H9 (cell line): ENCODE measurements at regions not wholly inside any gene's neighbourhood (a gene's known extent, or its start where the extent isn't known, plus 50 kb on each side); places are given as distances from the start of the nearest gene placed in this dataset.
"Not testable (repeated sequence)": the region's sequence is repeated elsewhere in the genome, so short reads cannot be mapped to it uniquely, and the experiment has no call there.

Experiments used
- DNase-seq: peaks from one replicate; pipeline ENCODE4 v3.0.0-alpha.2; 2017
- H2AFZ ChIP-seq: one replicate; pipeline ENCODE4 v1.6.1; 2013; ENCODE audit warnings: mild to moderate bottlenecking, low read length, control low read depth, moderate library complexity
- H2AK5ac ChIP-seq: 2 replicates; pipeline ENCODE4 v1.6.1; 2013; ENCODE audit warnings: low read length, control low read depth, mixed read lengths; ENCODE audit not compliant: insufficient read length
- H2BK120ac ChIP-seq: one replicate; pipeline ENCODE4 v1.6.1; 2013; ENCODE audit warnings: low read depth, mild to moderate bottlenecking, low read length, control low read depth, inconsistent platforms; ENCODE audit not compliant: poor library complexity, severe bottlenecking
- H2BK12ac ChIP-seq: 2 replicates; pipeline ENCODE4 v1.6.1; 2013; ENCODE audit warnings: low read length, control low read depth, mixed read lengths, low read depth; ENCODE audit not compliant: insufficient read length
- H2BK15ac ChIP-seq: 2 replicates; pipeline ENCODE4 v1.6.1; 2013; ENCODE audit warnings: low read depth, low read length, control low read depth
- H2BK20ac ChIP-seq: one replicate; pipeline ENCODE4 v1.6.1; 2013; ENCODE audit warnings: low read depth, mild to moderate bottlenecking, low read length, control low read depth, inconsistent platforms; ENCODE audit not compliant: poor library complexity, severe bottlenecking
- H2BK5ac ChIP-seq: 2 replicates; pipeline ENCODE4 v1.6.1; 2013; ENCODE audit warnings: low read length, control low read depth, mixed read lengths; ENCODE audit not compliant: insufficient read length
- H3K14ac ChIP-seq: 2 replicates; pipeline ENCODE4 v1.6.1; 2013; ENCODE audit warnings: low read length, control low read depth; ENCODE audit not compliant: insufficient read depth
- H3K18ac ChIP-seq: 2 replicates; pipeline ENCODE4 v1.6.1; 2013; ENCODE audit warnings: low read depth, mild to moderate bottlenecking, mixed read lengths, low read length, control low read depth; ENCODE audit not compliant: insufficient read length
- H3K23ac ChIP-seq: 2 replicates; pipeline ENCODE4 v1.6.1; 2013; ENCODE audit warnings: low read length, control low read depth, mixed read lengths, low read depth; ENCODE audit not compliant: insufficient read length
- H3K23me2 ChIP-seq: 2 replicates; pipeline ENCODE4 v1.6.1; 2013; ENCODE audit warnings: low read depth, mild to moderate bottlenecking, mixed read lengths, low read length, control low read depth; ENCODE audit not compliant: insufficient read length, poor library complexity, severe bottlenecking
- H3K27ac ChIP-seq: 2 replicates; pipeline ENCODE4 v1.5.1; 2013; ENCODE audit warnings: low read length, control low read depth, mixed read lengths, low read depth; ENCODE audit not compliant: insufficient read length
- H3K27me3 ChIP-seq: 2 replicates; pipeline ENCODE4 v1.6.1; 2013; ENCODE audit warnings: low read length, control low read depth, inconsistent platforms; ENCODE audit not compliant: insufficient read depth
- H3K4ac ChIP-seq: 2 replicates; pipeline ENCODE4 v1.6.1; 2013; ENCODE audit warnings: low read depth, mild to moderate bottlenecking, control low read depth, inconsistent platforms, low read length, moderate library complexity
- H3K4me1 ChIP-seq: 2 replicates; pipeline ENCODE4 v1.6.1; 2013; ENCODE audit warnings: low read length, control low read depth, inconsistent platforms; ENCODE audit not compliant: insufficient read depth
- H3K4me2 ChIP-seq: 2 replicates; pipeline ENCODE4 v1.6.1; 2013; ENCODE audit warnings: low read length, control low read depth, mixed read lengths; ENCODE audit not compliant: insufficient read length, insufficient read depth
- H3K56ac ChIP-seq: 2 replicates; pipeline ENCODE4 v1.6.1; 2013; ENCODE audit warnings: low read depth, mild to moderate bottlenecking, mixed read lengths, low read length, control low read depth; ENCODE audit not compliant: insufficient read length
- H3K79me1 ChIP-seq: 2 replicates; pipeline ENCODE4 v1.6.1; 2013; ENCODE audit warnings: low read depth, mild to moderate bottlenecking, moderate library complexity, low read length, control low read depth, inconsistent platforms; ENCODE audit not compliant: insufficient read depth, poor library complexity, severe bottlenecking
- H3K79me2 ChIP-seq: 2 replicates; pipeline ENCODE4 v1.6.1; 2013; ENCODE audit warnings: low read length, control low read depth, inconsistent platforms; ENCODE audit not compliant: insufficient read depth
- H3K9ac ChIP-seq: 2 replicates; pipeline ENCODE4 v1.6.1; 2013; ENCODE audit warnings: low read length, control low read depth, mixed read lengths; ENCODE audit not compliant: insufficient read length; ENCODE audit errors: extremely low read depth
- H3K9me3 ChIP-seq: one replicate; pipeline ENCODE4 v1.6.1; 2013; ENCODE audit warnings: low read depth, low read length, inconsistent platforms; ENCODE audit not compliant: control insufficient read depth
- H3T11ph ChIP-seq: one replicate; pipeline ENCODE4 v1.6.1; 2013; ENCODE audit warnings: mild to moderate bottlenecking, low read length, control low read depth, inconsistent platforms
- H4K20me1 ChIP-seq: one replicate; pipeline ENCODE4 v1.6.1; 2013; ENCODE audit not compliant: control insufficient read depth, insufficient read length, insufficient read depth
- H4K5ac ChIP-seq: 2 replicates; pipeline ENCODE4 v1.6.1; 2013; ENCODE audit warnings: low read depth, mild to moderate bottlenecking, mixed read lengths, low read length, control low read depth; ENCODE audit not compliant: insufficient read length
- H4K8ac ChIP-seq: replicated peaks from 2 replicates; pipeline ENCODE4 v1.6.1; 2013; ENCODE audit warnings: low read length, control low read depth, mixed read lengths, low read depth; ENCODE audit not compliant: insufficient read length
- H4K91ac ChIP-seq: 2 replicates; pipeline ENCODE4 v1.6.1; 2013; ENCODE audit warnings: low read depth, mild to moderate bottlenecking, moderate library complexity, mixed read lengths, low read length, control low read depth; ENCODE audit not compliant: insufficient read length
- H3K27ac Mint-ChIP-seq, 3 experiments: 2 replicates in 2 of 3; 3 replicates in 1 of 3; pipeline ENCODE4 v1.8.0; 2020 to 2021; ENCODE audit warnings: mixed read lengths in 3 of 3, mild to moderate bottlenecking in 1 of 3, moderate library complexity in 1 of 3
- H3K27me3 Mint-ChIP-seq: 2 replicates; pipeline ENCODE4 v1.8.0; 2021; ENCODE audit warnings: low read depth, mild to moderate bottlenecking, moderate library complexity, mixed read lengths
- H3K36me3 Mint-ChIP-seq, 3 experiments: 2 replicates in 2 of 3; 3 replicates in 1 of 3; pipeline ENCODE4 v1.8.0; 2020 to 2021; ENCODE audit warnings: low read depth in 3 of 3, mixed read lengths in 3 of 3; ENCODE audit not compliant: insufficient read depth in 1 of 3
- H3K4me1 Mint-ChIP-seq, 2 experiments: 2 replicates each; pipeline ENCODE4 v1.8.0; 2020; ENCODE audit warnings: mixed read lengths in 2 of 2
- H3K4me3 Mint-ChIP-seq, 2 experiments: 2 replicates in 1 of 2; 3 replicates in 1 of 2; pipeline ENCODE4 v1.8.0; 2020 to 2021; ENCODE audit warnings: mild to moderate bottlenecking in 2 of 2, mixed read lengths in 2 of 2, moderate library complexity in 1 of 2
- H3K9me3 Mint-ChIP-seq, 2 experiments: 2 replicates in 1 of 2; 3 replicates in 1 of 2; pipeline ENCODE4 v1.8.0; 2020; ENCODE audit warnings: mild to moderate bottlenecking in 2 of 2, mixed read lengths in 2 of 2, moderate library complexity in 1 of 2
- CTCF ChIP-seq: fragments of 200-600 bp; sonication (generic); conservative IDR thresholded peaks from 3 replicates; pipeline ENCODE4 v1.8.0; 2021; ENCODE audit warnings: antibody characterized with exemption, mild to moderate bottlenecking
- WGBS: extraction: QIAGEN DNeasy Blood & Tissue Kit; methylation state at CpG from one replicate; pipeline ENCODE4 v1.1.7; 2013; ENCODE audit warnings: missing lambda C conversion rate, low lambda C conversion rate, mixed read lengths; ENCODE audit not compliant: insufficient read length; ENCODE audit errors: extremely low coverage; 5-methylcytosine and 5-hydroxymethylcytosine counted together

DNA sequence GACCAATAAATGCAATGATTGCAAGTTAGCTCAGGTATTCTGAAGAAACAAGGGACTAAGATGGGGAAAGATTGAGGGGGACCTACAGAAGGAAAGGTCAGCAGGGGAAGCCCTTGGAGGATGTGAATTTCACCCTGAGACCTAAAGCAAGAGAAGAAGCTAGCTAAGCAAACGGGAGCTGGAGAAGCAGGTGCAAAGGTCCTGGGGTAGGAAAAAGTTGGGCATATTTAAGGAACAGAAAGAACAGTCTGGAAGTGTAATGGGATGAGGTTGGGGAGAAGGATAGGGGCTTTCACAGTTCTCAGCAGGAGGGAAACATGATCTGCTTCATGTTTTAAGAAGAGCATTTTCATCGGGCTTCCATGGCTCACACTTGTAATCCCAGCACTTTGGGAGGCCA, 89.7 kb upstream of the SLC45A1 start:
- H2BK12ac ChIP-seq, result no peak overlapping the region
- H3K4me2 ChIP-seq, result no peak overlapping the region
- no peaks in the 10 kb centered on the region for H3K79me2 ChIP-seq
- H4K5ac ChIP-seq, result no peak overlapping the region
- H4K8ac ChIP-seq, result no peak overlapping the region
- no peak overlapping the region for H4K91ac ChIP-seq
- DNase-seq, result no peak
- WGBS, result no CpG with 5 or more reads among the region's 2 CpGs
- H3K23me2 ChIP-seq, result no peaks in the 10 kb centered on the region
- peaks cover 15% of the 10 kb centered on the region for H3K27me3 Mint-ChIP-seq
- no peak overlapping the region for H2AFZ ChIP-seq
- H3K14ac ChIP-seq, result no peak overlapping the region
- H3K79me1 ChIP-seq, result no peaks in the 10 kb centered on the region
- no peak overlapping the region for H3T11ph ChIP-seq
- H3K27ac ChIP-seq, result no peak overlapping the region
- no peak overlapping the region for H3K9ac ChIP-seq
- H3K56ac ChIP-seq, result no peak overlapping the region
- H3K36me3 Mint-ChIP-seq, result peaks cover 2 to 16% (median 11%) of the 10 kb centered on the region in 3 experiments; a peak in 5 of 7 replicates
- H3K4me3 Mint-ChIP-seq, result no peak overlapping the region
- no peak for TF ChIP-seq CTCF
- no peaks in the 10 kb centered on the region; the same call in 1 of the 2 replicates for H3K4me1 ChIP-seq
- no peak overlapping the region for H3K18ac ChIP-seq
- H2BK120ac ChIP-seq, result no peak overlapping the region
- no peak overlapping the region for H3K27ac Mint-ChIP-seq
- H3K4me1 Mint-ChIP-seq, result peaks cover 14 to 16% of the 10 kb centered on the region in 2 experiments
- no peak overlapping the region for H2AK5ac ChIP-seq
- H2BK15ac ChIP-seq, result no peak overlapping the region
- no peaks in the 10 kb centered on the region for H4K20me1 ChIP-seq
- H3K23ac ChIP-seq, result no peak overlapping the region
- no peak overlapping the region for H3K4ac ChIP-seq
- H3K27me3 ChIP-seq, result no peaks in the 10 kb centered on the region
- no peak overlapping the region for H2BK5ac ChIP-seq
- no peaks in the 10 kb centered on the region for H3K9me3 ChIP-seq
- no peak overlapping the region for H2BK20ac ChIP-seq
- H3K9me3 Mint-ChIP-seq, result peaks cover 15 to 17% of the 10 kb centered on the region in 2 experiments

DNA sequence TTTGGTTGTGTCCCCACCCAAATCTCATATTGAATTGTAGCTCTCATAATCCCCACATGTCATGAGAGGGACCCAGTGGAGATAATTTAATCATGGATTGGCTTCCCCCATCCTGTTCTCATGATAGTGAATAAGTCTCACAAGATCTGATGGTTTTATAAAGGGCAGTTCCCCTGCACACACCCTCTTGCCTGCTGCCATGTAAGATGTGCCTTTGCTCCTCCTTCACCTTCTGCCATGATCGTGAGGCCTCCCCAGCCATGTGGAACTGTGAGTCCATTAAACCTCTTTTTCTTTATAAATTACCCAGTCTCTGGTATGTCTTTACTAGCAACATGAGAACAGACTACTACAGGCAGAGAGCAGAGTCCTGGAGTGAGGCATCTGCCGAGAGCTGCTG, 90.2 kb upstream of the SLC45A1 start:
- H4K5ac ChIP-seq, H2BK5ac ChIP-seq, H3K4me1 ChIP-seq, H3K79me2 ChIP-seq, H3K4ac ChIP-seq, DNase-seq, H2AFZ ChIP-seq, H3K14ac ChIP-seq, H3K27me3 ChIP-seq, H3K79me1 ChIP-seq, H3K4me3 Mint-ChIP-seq, H3K9ac ChIP-seq, H3K27ac ChIP-seq, H2AK5ac ChIP-seq, H2BK120ac ChIP-seq, H3K23me2 ChIP-seq, H3T11ph ChIP-seq, H4K8ac ChIP-seq, H3K18ac ChIP-seq, H3K56ac ChIP-seq, H3K4me2 ChIP-seq, H3K23ac ChIP-seq, H2BK12ac ChIP-seq, H2BK15ac ChIP-seq, H3K27ac Mint-ChIP-seq, H4K20me1 ChIP-seq, H2BK20ac ChIP-seq, H3K9me3 ChIP-seq, H4K91ac ChIP-seq: not testable (repeated sequence)
- Mint-ChIP-seq H3K27me3 (peaks cover 15% of the 10 kb centered on the region), H3K36me3 (peaks cover 2 to 16% (median 11%) of the 10 kb centered on the region in 3 experiments; a peak in 5 of 7 replicates), H3K9me3 (peaks cover 15 to 17% of the 10 kb centered on the region in 2 experiments), H3K4me1 (peaks cover 17 to 21% of the 10 kb centered on the region in 2 experiments)
- no CpG with 5 or more reads among the region's 2 CpGs for WGBS
